Heart left ventricle (tissue), 16 donors: ENCODE measurements at regions not wholly inside any gene's neighbourhood (a gene's known extent, or its start where the extent isn't known, plus 50 kb on each side); places are given as distances from the start of the nearest gene placed in this dataset.

Experiments used
- ATAC-seq, 4 donors: fragments of 200-7000 bp; cut with Tn5 transposase; one replicate each; pipeline ENCODE4 v1.9.1; 2020 to 2022; ENCODE audit warnings: moderate library complexity in 4 of 4, mild to moderate bottlenecking in 3 of 4, moderate number of reproducible peaks in 1 of 4
- DNase-seq, 5 donors: peaks; one replicate each; pipeline ENCODE4 v3.0.0-alpha.2; 2020
- H3K27ac ChIP-seq, 12 donors: fragments of 200-600 bp; sonication (generic) in 4 of 12; one replicate each; pipeline versions ENCODE4 v1.5.0 to v1.8.0; 2016 to 2022; ENCODE audit warnings: mild to moderate bottlenecking in 2 of 12
- H3K27me3 ChIP-seq, 9 donors: fragments of 200-600 bp; sonication (generic) in 2 of 9; one replicate each; pipeline versions ENCODE4 v1.5.1 to v1.8.0; 2016 to 2022; ENCODE audit warnings: mild to moderate bottlenecking in 3 of 9
- H3K36me3 ChIP-seq, 9 donors: fragments of 200-600 bp; sonication (generic) in 2 of 9; one replicate each; pipeline versions ENCODE4 v1.5.0 to v1.8.0; 2018 to 2022; ENCODE audit warnings: mild to moderate bottlenecking in 2 of 9
- H3K4me1 ChIP-seq, 12 donors: fragments of 200-600 bp; sonication (generic) in 4 of 12; one replicate each; pipeline versions ENCODE4 v1.5.0 to v1.8.0; 2016 to 2022; ENCODE audit warnings: mild to moderate bottlenecking in 3 of 12
- H3K4me3 ChIP-seq, 12 donors: fragments of 200-600 bp; sonication (generic) in 4 of 12; one replicate each; pipeline versions ENCODE4 v1.5.0 to v1.8.0; 2017 to 2022; ENCODE audit warnings: mild to moderate bottlenecking in 9 of 12, moderate library complexity in 4 of 12
- H3K9me3 ChIP-seq, 12 donors: fragments of 200-600 bp; sonication (generic) in 4 of 12; one replicate each; pipeline versions ENCODE4 v1.5.0 to v1.8.0; 2016 to 2022; ENCODE audit warnings: mild to moderate bottlenecking in 1 of 12
- CTCF ChIP-seq, 12 donors: fragments of 200-600 bp; sonication (generic) in 4 of 12; IDR thresholded peaks; one replicate each; pipeline versions ENCODE4 v1.5.0 to v1.8.0; 2018 to 2022; ENCODE audit warnings: antibody characterized with exemption in 12 of 12, mild to moderate bottlenecking in 5 of 12
- POLR2A ChIP-seq, 2 donors: fragments of 450-650 bp; IDR thresholded peaks; one replicate each; pipeline ENCODE4 v1.6.1; 2017; ENCODE audit warnings: antibody characterized with exemption in 2 of 2, mild to moderate bottlenecking in 2 of 2, moderate library complexity in 2 of 2
- WGBS, 4 donors: extraction: QIAGEN DNeasy Blood & Tissue Kit in 2 of 4; methylation state at CpG; one replicate each; pipeline versions ENCODE4 v1.1.5 to v1.1.7; 2013 to 2018; 5-methylcytosine and 5-hydroxymethylcytosine counted together
- intact Hi-C, 10 donors: fragments of 100-400 bp; cut with DNase I; formaldehyde crosslinking; loops; one replicate each; pipeline versions ENCODE4 v1.11.1 to v1.14.2; 2022
- donor health status: ischemic (EF 13 %, LVEDD 7.1; RV severe dilation, severe dysfunction).
- donor health status: healthy with polysubstance abuse.
- donor health status: DM: no; HTN: yes; CAD: no.
- donor health status: DM: no; HTN: no; CAD: no.
- donor health status: ischemic (EF 25% LVEDD 6.9; RV normal size, moderate dysfunction).
- donor health status: ischemic (EF 25% LVEDD 5.7; RV mildly dilated, moderate dysfunction).
- donor health status: healthy.
- donor health status: DM: yes; HTN: yes; CAD: no.
- donor health status: ischemic (EF 35%, LVEDD 5.7; RV mildly dilated, moderate dysfunction).
- donor health status: nonischemic (EF 11% LVEDD 7.7; RV severe dilation, severe dysfunction).
- donor health status: DM: yes; HTN: yes; CAD: no.
- donor health status: PGD.
- donor health status: ischemic (EF 29% LVEDD 5.4; RV normal size, mild dysfunction).
- donor health status: nonischemic (EF 23%, LVEDD 6.1; RV moderate dilation, normal function).

GRCh38 chr4:13678186-13678924, 50.8 kb upstream of the BOD1L1 start:
- no peak for ATAC-seq
- Histone ChIP-seq H3K27ac (no peak overlapping the region), H3K9me3 (peaks cover 0 to 12% (median 0%) of the 10 kb centered on the region in 12 donors), H3K4me3 (no peak overlapping the region), H3K27me3 (no peaks in the 10 kb centered on the region), H3K4me1 (no peaks in the 10 kb centered on the region), H3K36me3 (no peaks in the 10 kb centered on the region)
- intact Hi-C loops: no loop called here
- WGBS, 4 donors: 91 to 96% (median 92%) methylated on average over 3 of the region's 3 CpGs
- DNase-seq: no peak
- no peak for TF ChIP-seq CTCF (IDR thresholded peaks at IDR 0.05)

GRCh38 chr4:13681570-13681969, 54.0 kb upstream of the BOD1L1 start:
- H3K27ac ChIP-seq: no peak overlapping the region
- no peaks in the 10 kb centered on the region for H3K36me3 ChIP-seq
- intact Hi-C loops: no loop called here
- 82 to 96% (median 91%) methylated on average over 2 of the region's 2 CpGs for WGBS, 4 donors
- no peak for DNase-seq
- ATAC-seq: no peak
- H3K9me3 ChIP-seq: peaks cover 0 to 28% (median 4%) of the 10 kb centered on the region in 12 donors
- H3K27me3 ChIP-seq: no peaks in the 10 kb centered on the region
- no peak for TF ChIP-seq CTCF (IDR thresholded peaks at IDR 0.05)
- TF ChIP-seq POLR2A (IDR thresholded peaks at IDR 0.05): no peak
- no peak overlapping the region for H3K4me3 ChIP-seq
- no peaks in the 10 kb centered on the region for H3K4me1 ChIP-seq

- no peaks in the 10 kb centered on the region for H3K36me3 ChIP-seq
- ATAC-seq (peak; percentile 91 to 96 (median 94)), DNase-seq (peak in 2 of 5 donors; percentile 12 to 26)
- H3K27ac ChIP-seq: peak overlapping the region in 10 of 12 donors; percentile 21 to 79 (median 66)
- intact Hi-C loops: no loop called here
- H3K4me1 ChIP-seq: peaks cover 0 to 5% (median 0%) of the 10 kb centered on the region in 12 donors
- TF ChIP-seq CTCF (IDR thresholded peaks at IDR 0.05) (no peak), POLR2A (IDR thresholded peaks at IDR 0.05) (no peak)
- 14 to 30% (median 27%) methylated on average over 1 of the region's 1 CpG for WGBS, 4 donors
- H3K4me3 ChIP-seq: no peak overlapping the region
- H3K27me3 ChIP-seq: no peaks in the 10 kb centered on the region
- peaks cover 0 to 24% (median 4%) of the 10 kb centered on the region in 12 donors for H3K9me3 ChIP-seq
Observed at GRCh38 chr4:13694256-13694655, 66.7 kb upstream of the BOD1L1 start.

GRCh38 chr4:13698296-13698695, 70.8 kb upstream of the BOD1L1 start:
- Histone ChIP-seq H3K27me3 (no peaks in the 10 kb centered on the region), H3K4me1 (peaks cover 0 to 5% (median 0%) of the 10 kb centered on the region in 12 donors), H3K9me3 (no peaks in the 10 kb centered on the region), H3K27ac (no peak overlapping the region), H3K36me3 (no peaks in the 10 kb centered on the region), H3K4me3 (no peak overlapping the region)
- DNase-seq: no peak
- no peak for TF ChIP-seq POLR2A (IDR thresholded peaks at IDR 0.05)
- TF ChIP-seq CTCF (IDR thresholded peaks at IDR 0.05): no peak
- ATAC-seq: no peak
- intact Hi-C loops: no loop called here
- WGBS, 4 donors: 90 to 98% (median 92%) methylated on average over 2 of the region's 2 CpGs
